HCT116 (cell line): ENCODE measurements at regions not wholly inside any gene's neighbourhood (a gene's known extent, or its start where the extent isn't known, plus 50 kb on each side); places are given as distances from the start of the nearest gene placed in this dataset.
"Not testable (repeated sequence)": the region's sequence is repeated elsewhere in the genome, so short reads cannot be mapped to it uniquely, and the experiment has no call there.

ENCODE experiments used
- CEBPB ChIP-seq: IDR thresholded peaks from 2 replicates; pipeline ENCODE4 v1.6.1; 2012; ENCODE audit warnings: low read depth
- EGR1 ChIP-seq: IDR thresholded peaks from 2 replicates; pipeline ENCODE4 v1.6.1; 2012; ENCODE audit warnings: low read depth
- EZH2 ChIP-seq: fragments of 200-600 bp; sonication (generic); IDR thresholded peaks from 2 replicates; pipeline ENCODE4 v1.6.1; 2017; ENCODE audit warnings: antibody characterized with exemption, mixed run types
- POLR2A ChIP-seq: IDR thresholded peaks from 2 replicates; pipeline ENCODE4 v1.7.0; 2011; ENCODE audit warnings: borderline replicate concordance; ENCODE audit not compliant: insufficient read depth, insufficient read length; ENCODE audit errors: extremely low read depth
- POLR2AphosphoS5 ChIP-seq: IDR thresholded peaks from 2 replicates; pipeline ENCODE4 v1.6.1; 2011; ENCODE audit warnings: mild to moderate bottlenecking, low read depth, low read length, moderate library complexity
- RAD21 ChIP-seq: IDR thresholded peaks from 2 replicates; pipeline ENCODE4 v1.6.1; 2012; ENCODE audit warnings: low read depth, mild to moderate bottlenecking
- SIN3A ChIP-seq: IDR thresholded peaks from 2 replicates; pipeline ENCODE4 v1.6.1; 2012; ENCODE audit warnings: low read depth
- SP1 ChIP-seq: IDR thresholded peaks from 2 replicates; pipeline ENCODE4 v1.6.1; 2012; ENCODE audit warnings: low read depth
- TCF7L2 ChIP-seq: IDR thresholded peaks from 2 replicates; pipeline ENCODE4 v1.7.0; 2011; ENCODE audit warnings: borderline replicate concordance, inconsistent platforms; ENCODE audit not compliant: insufficient read depth, insufficient read length; ENCODE audit errors: extremely low read depth
- YY1 ChIP-seq: IDR thresholded peaks from 2 replicates; pipeline ENCODE4 v1.6.1; 2011; ENCODE audit warnings: low read length, low read depth, moderate library complexity, mild to moderate bottlenecking; ENCODE audit not compliant: insufficient replicate concordance; ENCODE audit errors: extremely low read depth
- ZNF274 ChIP-seq: fragments of 200-500 bp; sonication (Bioruptor generic); IDR thresholded peaks from 2 replicates; pipeline ENCODE4 v1.6.1; 2014; ENCODE audit warnings: mild to moderate bottlenecking, low read depth, low read length, inconsistent platforms
- TF ChIP-seq, protein P1 (sequence below): IDR thresholded peaks from 2 replicates; pipeline ENCODE4 v1.6.1; 2012; ENCODE audit warnings: low read depth
- TF ChIP-seq, protein P2 (sequence below), 3 experiments: fragments of 200-600 bp in 1 of 3; sonication (generic) in 1 of 3; IDR thresholded peaks in 2 of 3; conservative IDR thresholded peaks in 1 of 3; 2 replicates each; pipeline ENCODE4 v1.5.1; 2012 to 2017; ENCODE audit warnings: low read depth in 2 of 3, low read length in 2 of 3, antibody characterized with exemption in 1 of 3, borderline replicate concordance in 1 of 3, control low read depth in 1 of 3, mild to moderate bottlenecking in 1 of 3, mixed read lengths in 1 of 3, mixed run types in 1 of 3, moderate library complexity in 1 of 3; ENCODE audit not compliant: insufficient read depth in 1 of 3
- TF ChIP-seq, protein P3 (sequence below): IDR thresholded peaks from 2 replicates; pipeline ENCODE4 v1.6.1; 2012

DNA sequence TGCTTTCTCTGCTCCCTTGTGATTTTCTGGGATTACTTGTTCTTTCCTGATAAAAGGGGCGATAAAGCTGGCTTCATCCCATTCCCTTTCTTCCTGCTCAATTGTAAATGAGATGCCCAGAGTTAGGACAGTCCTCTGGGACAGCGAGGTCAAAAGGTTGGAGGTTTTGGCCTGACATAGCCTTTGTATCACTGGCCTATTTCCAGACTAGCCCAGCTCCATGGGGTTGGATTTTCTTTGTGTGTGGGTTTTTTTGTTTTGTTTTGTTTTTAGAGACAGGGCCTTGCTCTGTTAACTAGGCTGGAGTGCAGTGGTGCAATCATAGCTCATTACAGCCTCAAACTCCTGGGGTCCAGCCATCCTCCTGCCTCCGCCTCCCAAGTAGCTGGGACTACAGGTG is 57.8 kb downstream of the NPIPB11 start:
- TF ChIP-seq POLR2A, SP1, CEBPB, SIN3A, POLR2AphosphoS5, TCF7L2, YY1, RAD21, EZH2, EGR1, ZNF274: not testable (repeated sequence)
- TF ChIP-seq, protein P1, sequence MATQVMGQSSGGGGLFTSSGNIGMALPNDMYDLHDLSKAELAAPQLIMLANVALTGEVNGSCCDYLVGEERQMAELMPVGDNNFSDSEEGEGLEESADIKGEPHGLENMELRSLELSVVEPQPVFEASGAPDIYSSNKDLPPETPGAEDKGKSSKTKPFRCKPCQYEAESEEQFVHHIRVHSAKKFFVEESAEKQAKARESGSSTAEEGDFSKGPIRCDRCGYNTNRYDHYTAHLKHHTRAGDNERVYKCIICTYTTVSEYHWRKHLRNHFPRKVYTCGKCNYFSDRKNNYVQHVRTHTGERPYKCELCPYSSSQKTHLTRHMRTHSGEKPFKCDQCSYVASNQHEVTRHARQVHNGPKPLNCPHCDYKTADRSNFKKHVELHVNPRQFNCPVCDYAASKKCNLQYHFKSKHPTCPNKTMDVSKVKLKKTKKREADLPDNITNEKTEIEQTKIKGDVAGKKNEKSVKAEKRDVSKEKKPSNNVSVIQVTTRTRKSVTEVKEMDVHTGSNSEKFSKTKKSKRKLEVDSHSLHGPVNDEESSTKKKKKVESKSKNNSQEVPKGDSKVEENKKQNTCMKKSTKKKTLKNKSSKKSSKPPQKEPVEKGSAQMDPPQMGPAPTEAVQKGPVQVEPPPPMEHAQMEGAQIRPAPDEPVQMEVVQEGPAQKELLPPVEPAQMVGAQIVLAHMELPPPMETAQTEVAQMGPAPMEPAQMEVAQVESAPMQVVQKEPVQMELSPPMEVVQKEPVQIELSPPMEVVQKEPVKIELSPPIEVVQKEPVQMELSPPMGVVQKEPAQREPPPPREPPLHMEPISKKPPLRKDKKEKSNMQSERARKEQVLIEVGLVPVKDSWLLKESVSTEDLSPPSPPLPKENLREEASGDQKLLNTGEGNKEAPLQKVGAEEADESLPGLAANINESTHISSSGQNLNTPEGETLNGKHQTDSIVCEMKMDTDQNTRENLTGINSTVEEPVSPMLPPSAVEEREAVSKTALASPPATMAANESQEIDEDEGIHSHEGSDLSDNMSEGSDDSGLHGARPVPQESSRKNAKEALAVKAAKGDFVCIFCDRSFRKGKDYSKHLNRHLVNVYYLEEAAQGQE, result not testable (repeated sequence)
- TF ChIP-seq, protein P2, sequence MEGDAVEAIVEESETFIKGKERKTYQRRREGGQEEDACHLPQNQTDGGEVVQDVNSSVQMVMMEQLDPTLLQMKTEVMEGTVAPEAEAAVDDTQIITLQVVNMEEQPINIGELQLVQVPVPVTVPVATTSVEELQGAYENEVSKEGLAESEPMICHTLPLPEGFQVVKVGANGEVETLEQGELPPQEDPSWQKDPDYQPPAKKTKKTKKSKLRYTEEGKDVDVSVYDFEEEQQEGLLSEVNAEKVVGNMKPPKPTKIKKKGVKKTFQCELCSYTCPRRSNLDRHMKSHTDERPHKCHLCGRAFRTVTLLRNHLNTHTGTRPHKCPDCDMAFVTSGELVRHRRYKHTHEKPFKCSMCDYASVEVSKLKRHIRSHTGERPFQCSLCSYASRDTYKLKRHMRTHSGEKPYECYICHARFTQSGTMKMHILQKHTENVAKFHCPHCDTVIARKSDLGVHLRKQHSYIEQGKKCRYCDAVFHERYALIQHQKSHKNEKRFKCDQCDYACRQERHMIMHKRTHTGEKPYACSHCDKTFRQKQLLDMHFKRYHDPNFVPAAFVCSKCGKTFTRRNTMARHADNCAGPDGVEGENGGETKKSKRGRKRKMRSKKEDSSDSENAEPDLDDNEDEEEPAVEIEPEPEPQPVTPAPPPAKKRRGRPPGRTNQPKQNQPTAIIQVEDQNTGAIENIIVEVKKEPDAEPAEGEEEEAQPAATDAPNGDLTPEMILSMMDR (IDR thresholded peaks at IDR 0.05 in 2 of 3, conservative IDR thresholded peaks at IDR 0.05 in 1 of 3; ENCODE audit: borderline replicate concordance in 1 of 3, insufficient read depth in 1 of 3, low read depth in 2 of 3, low read length in 2 of 3), result not testable (repeated sequence)
- TF ChIP-seq, protein P3, sequence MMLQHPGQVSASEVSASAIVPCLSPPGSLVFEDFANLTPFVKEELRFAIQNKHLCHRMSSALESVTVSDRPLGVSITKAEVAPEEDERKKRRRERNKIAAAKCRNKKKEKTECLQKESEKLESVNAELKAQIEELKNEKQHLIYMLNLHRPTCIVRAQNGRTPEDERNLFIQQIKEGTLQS, result not testable (repeated sequence)
